ENCODE measurements at regions not wholly inside any gene's neighbourhood (a gene's known extent, or its start where the extent isn't known, plus 50 kb on each side); places are given as distances from the start of the nearest gene placed in this dataset.

DNA sequence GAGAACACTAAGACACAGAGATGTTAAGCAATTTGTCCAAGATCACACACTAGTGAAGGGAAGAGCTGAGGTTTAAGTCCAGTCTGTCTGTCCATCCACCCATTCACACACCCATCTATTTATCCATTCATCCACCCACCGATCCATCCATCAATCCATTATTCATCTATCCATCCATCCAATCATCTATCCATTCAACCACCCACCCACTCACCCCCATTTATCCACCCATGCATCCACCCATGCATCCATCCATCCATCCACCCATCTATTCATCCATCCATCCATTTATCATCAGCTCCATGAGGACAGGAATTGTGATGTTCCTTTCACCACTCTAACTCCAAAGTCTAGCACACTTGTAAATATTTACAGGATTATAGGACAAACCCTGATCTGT, 242.3 kb upstream of the PMEPA1 start:
- TF ChIP-seq, protein P1, sequence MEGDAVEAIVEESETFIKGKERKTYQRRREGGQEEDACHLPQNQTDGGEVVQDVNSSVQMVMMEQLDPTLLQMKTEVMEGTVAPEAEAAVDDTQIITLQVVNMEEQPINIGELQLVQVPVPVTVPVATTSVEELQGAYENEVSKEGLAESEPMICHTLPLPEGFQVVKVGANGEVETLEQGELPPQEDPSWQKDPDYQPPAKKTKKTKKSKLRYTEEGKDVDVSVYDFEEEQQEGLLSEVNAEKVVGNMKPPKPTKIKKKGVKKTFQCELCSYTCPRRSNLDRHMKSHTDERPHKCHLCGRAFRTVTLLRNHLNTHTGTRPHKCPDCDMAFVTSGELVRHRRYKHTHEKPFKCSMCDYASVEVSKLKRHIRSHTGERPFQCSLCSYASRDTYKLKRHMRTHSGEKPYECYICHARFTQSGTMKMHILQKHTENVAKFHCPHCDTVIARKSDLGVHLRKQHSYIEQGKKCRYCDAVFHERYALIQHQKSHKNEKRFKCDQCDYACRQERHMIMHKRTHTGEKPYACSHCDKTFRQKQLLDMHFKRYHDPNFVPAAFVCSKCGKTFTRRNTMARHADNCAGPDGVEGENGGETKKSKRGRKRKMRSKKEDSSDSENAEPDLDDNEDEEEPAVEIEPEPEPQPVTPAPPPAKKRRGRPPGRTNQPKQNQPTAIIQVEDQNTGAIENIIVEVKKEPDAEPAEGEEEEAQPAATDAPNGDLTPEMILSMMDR (IDR thresholded peaks at IDR 0.05; ENCODE audit: insufficient read depth, low read depth, low read length, missing control alignments): no peak
- no peak for DNase-seq (ENCODE audit: low read depth)
- H3K4me3 ChIP-seq (ENCODE audit: low read length): no peak overlapping the region

DNA sequence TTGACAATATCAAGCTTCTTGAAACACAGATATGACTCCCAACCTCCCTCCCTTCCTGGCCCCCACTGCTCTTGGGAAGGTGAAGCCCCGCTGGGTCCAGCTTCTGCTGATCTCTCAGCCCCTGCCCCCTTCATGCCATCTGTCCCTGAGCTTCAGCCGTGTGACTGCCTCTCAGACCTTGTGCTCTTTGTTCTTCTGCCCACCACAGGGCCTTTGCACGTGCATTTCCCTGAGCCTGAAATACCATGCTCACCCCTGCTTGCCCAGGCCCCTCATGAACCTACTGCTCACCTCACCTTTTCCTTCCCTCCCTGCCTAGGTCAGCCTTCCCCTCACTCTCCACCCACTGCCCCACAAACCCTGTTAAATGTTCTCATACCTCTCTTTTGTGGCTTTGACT, 241.7 kb upstream of the PMEPA1 start:
- H3K4me3 ChIP-seq (ENCODE audit: low read length): no peak overlapping the region
- TF ChIP-seq, protein P1 (IDR thresholded peaks at IDR 0.05; ENCODE audit: insufficient read depth, low read depth, low read length, missing control alignments): no peak
- DNase-seq (ENCODE audit: low read depth): no peak

DNA sequence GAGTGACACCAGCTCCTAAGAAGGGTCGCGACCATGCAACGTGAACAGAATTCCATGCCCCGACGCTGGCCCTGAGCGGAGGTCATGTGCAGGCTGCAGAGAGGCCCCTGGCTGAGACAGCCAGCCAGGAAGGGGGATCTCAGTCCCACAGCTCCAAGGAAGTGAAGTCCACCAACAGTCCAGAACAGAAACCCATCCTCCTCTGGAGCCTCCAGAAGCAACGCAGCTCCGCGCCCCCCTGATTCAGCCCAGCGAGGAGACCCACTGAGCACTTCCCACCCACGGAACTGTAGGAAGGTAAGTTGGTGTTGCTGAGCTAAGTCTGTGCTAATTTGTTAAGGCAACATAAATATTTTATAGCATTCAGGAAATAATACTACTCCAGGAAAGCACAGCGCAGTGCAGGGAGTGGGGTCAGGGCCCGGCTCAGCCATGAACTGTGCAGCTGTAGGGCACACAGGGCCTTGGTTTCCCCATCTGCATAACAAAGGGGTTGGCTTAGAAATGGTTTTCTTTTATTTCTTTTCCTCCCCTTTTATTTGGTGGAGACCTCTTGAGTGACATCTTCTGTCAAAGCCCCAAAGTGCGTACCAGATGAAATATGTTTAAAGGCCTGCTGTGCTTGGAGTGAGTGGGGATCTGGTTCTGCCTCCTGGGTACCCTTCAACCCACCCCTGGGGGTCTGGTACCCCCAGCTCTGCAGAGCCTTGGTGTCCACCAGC, 241.1 kb upstream of the PMEPA1 start:
- H3K4me3 ChIP-seq (ENCODE audit: low read length): no peak overlapping the region
- TF ChIP-seq, protein P1 (IDR thresholded peaks at IDR 0.05; ENCODE audit: insufficient read depth, low read depth, low read length, missing control alignments): no peak
- DNase-seq (ENCODE audit: low read depth): no peak

DNA sequence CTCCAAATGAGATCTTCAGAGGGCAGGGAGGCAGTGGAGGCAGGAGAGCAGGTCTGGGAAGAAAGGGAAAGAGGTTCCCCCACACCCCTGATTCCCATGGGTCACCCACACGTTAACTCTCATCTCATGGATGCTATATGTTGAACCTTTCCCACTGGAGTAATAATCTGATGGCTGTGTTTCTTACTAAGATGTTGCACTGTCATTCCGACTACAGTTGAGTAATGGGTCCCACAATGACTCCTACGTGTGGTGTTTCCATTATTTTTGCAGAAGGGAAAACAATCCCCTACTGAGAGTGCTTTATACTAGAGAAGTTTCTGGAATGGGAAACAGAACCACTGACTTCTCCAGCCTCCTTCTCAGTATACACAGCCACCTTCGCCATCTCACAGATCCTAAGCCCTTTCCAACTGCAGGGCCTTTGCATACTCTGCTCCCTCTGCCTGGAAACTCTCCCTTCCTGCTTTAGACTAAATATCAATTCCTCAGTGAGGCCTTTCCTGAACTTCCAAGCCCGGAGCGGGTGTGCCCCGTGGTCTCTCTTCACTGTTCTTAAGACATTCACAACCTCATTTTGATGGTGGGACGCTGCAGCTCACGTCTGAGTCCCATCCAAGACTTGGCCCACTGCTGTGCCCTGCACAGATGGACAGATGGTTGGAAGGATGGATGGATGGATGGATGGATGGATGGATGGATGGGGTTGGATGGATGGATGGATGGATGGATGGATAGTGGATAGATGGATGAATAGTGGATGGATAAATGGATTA, 238.6 kb upstream of the PMEPA1 start:
- no peak overlapping the region for H3K4me3 ChIP-seq (ENCODE audit: low read length)
- no peak for DNase-seq (ENCODE audit: low read depth)
- TF ChIP-seq, protein P1 (IDR thresholded peaks at IDR 0.05; ENCODE audit: insufficient read depth, low read depth, low read length, missing control alignments): no peak

DNA sequence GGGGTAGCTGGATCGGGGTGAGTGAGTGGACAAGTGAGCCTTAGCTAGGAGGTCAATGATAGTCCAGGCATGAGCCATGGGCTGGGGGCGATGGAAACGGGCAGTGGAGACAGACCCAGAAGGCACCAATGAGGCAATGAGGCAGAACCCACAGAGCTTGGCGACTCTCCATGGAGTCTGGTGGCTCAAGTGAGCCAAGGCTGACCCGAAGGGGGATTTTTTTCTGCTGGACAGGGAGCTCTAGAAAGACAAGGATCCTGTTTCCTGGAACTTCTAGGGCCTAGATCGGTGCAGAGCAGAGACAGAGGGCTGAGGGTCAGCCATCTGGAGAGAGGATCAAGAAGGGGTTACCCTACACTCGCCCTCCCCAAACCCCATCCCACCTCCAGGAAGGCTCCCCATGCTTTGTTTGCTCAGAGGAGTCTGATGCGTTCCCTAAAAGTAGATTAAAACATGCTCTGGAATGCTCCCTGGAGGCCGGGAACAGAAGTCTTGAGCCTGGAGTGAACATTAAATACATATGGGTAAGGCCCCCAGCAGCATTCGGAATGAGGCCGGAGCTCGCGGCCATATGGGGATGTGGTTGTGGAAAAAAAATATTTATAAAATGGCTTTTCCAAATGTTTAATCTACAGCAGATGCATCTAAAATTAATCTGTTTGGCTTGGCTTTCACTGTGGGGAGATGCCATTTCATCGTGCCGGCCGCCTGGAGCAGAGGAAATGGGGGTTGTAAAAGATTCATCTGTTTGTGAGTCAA, 237.8 kb upstream of the PMEPA1 start:
- no peak overlapping the region for H3K4me3 ChIP-seq (ENCODE audit: low read length)
- no peak for DNase-seq (ENCODE audit: low read depth)
- TF ChIP-seq, protein P1 (IDR thresholded peaks at IDR 0.05; ENCODE audit: insufficient read depth, low read depth, low read length, missing control alignments): no peak

DNA sequence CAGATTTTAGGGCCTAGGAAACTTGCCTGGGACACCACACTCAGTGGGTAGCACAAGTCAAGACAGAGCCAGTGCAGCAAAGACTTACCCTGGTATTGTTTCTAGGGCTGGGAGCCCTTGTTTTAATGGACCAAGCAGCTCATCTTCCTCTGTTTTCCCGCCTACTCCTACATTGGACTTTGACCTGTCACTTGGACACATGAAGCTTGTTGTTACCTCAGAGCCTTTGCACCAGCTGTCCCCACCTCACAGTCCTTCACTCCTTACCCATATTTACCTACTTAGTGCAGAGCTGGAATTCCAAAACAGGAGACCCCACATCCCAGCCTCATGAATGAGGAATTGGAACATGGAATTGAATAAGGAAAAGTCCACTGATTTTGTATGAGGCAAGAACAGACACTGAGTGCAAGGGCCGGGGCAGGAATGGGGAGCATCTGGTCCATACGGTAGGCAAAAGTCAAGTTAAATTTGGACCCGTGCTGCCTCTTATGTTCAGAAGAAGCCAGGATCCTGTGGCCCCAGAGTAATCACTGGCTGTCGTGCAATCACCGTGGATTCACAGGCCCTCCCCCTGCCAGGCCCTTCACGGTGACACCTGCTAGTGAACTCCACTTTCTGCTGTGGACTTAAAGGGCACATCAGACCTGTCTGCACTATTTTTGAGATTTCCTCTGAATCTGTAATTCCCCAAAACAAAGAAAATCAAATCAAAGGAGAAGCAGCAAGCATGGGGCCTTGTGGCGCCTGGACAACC, 236.9 kb upstream of the PMEPA1 start:
- H3K4me3 ChIP-seq (ENCODE audit: low read length): no peak overlapping the region
- no peak for DNase-seq (ENCODE audit: low read depth)
- TF ChIP-seq, protein P1 (IDR thresholded peaks at IDR 0.05; ENCODE audit: insufficient read depth, low read depth, low read length, missing control alignments): no peak
